PC-3 (cell line): ENCODE measurements at regions not wholly inside any gene's neighbourhood (a gene's known extent, or its start where the extent isn't known, plus 50 kb on each side); places are given as distances from the start of the nearest gene placed in this dataset.
"Not testable (repeated sequence)": the region's sequence is repeated elsewhere in the genome, so short reads cannot be mapped to it uniquely, and the experiment has no call there.

Experiments
- ATAC-seq: fragments of 200-7000 bp; cut with Tn5 transposase; 2 replicates; pipeline ENCODE4 v1.9.1; 2020; ENCODE audit warnings: mild to moderate bottlenecking, moderate library complexity
- BruUV-seq: library from RNA; stranded (reverse); fragments of 400-500 nt; replicated peaks from 2 replicates; lab custom pipeline; 2021; lab: Mats Ljungman, UMichigan
- CTCF ChIA-PET: fragments of 300-600 bp; sonication (Branson Sonifier 250); formaldehyde crosslinking; loops from one replicate; lab custom pipeline; 2022; ENCODE audit warnings: antibody characterized with exemption; lab: Charles Lee
- POLR2A ChIA-PET: fragments of 300-600 bp; sonication (Branson Sonifier 250); formaldehyde crosslinking; loops from one replicate; lab custom pipeline; 2022; ENCODE audit warnings: antibody characterized with exemption; ENCODE audit not compliant: unreplicated experiment; lab: Charles Lee
- DNase-seq: peaks from one replicate; pipeline ENCODE4 v3.0.0-alpha.2; 2015
- H2AFZ ChIP-seq: fragments of 300-600 bp; sonication (generic); 2 replicates; pipeline ENCODE4 v1.6.0; 2016; ENCODE audit warnings: antibody characterized with exemption, low read length
- H3F3A ChIP-seq: fragments of 300-600 bp; sonication (generic); one replicate; pipeline ENCODE4 v1.6.0; 2017; ENCODE audit warnings: antibody characterized with exemption, low read length, control low read depth, mild to moderate bottlenecking; ENCODE audit not compliant: unreplicated experiment
- H3K27ac ChIP-seq: fragments of 300-600 bp; sonication (generic); 2 replicates; pipeline ENCODE4 v1.5.1; 2016; ENCODE audit warnings: mild to moderate bottlenecking, low read length
- H3K27me3 ChIP-seq: fragments of 300-600 bp; sonication (generic); 2 replicates; pipeline ENCODE4 v1.6.1; 2016; ENCODE audit warnings: low read length, mixed read lengths
- H3K36me3 ChIP-seq: fragments of 300-600 bp; sonication (generic); 2 replicates; pipeline ENCODE4 v1.6.1; 2016; ENCODE audit warnings: low read depth, mixed run types, low read length, mixed read lengths
- H3K4me1 ChIP-seq: fragments of 300-600 bp; sonication (generic); 2 replicates; pipeline ENCODE4 v1.5.1; 2016; ENCODE audit warnings: low read length; ENCODE audit not compliant: insufficient read depth
- H3K4me2 ChIP-seq: fragments of 300-600 bp; sonication (generic); 2 replicates; pipeline ENCODE4 v1.6.0; 2016; ENCODE audit warnings: low read length
- H3K4me3 ChIP-seq: fragments of 300-600 bp; sonication (generic); 2 replicates; pipeline ENCODE4 v1.5.1; 2016; ENCODE audit warnings: mild to moderate bottlenecking, low read length, mixed read lengths
- H3K79me2 ChIP-seq: fragments of 300-600 bp; sonication (generic); 2 replicates; pipeline ENCODE4 v1.6.1; 2017; ENCODE audit warnings: low read length, mixed read lengths
- H3K9ac ChIP-seq: fragments of 300-600 bp; sonication (generic); 2 replicates; pipeline ENCODE4 v1.6.0; 2016; ENCODE audit warnings: mild to moderate bottlenecking, low read length
- H3K9me2 ChIP-seq: fragments of 300-600 bp; sonication (generic); replicated peaks from 2 replicates; pipeline ENCODE4 v1.6.1; 2016; ENCODE audit warnings: mixed run types, low read length, mixed read lengths
- H3K9me3 ChIP-seq: fragments of 300-600 bp; sonication (generic); 2 replicates; pipeline ENCODE4 v1.6.1; 2016; ENCODE audit warnings: low read length, mixed read lengths
- H4K20me1 ChIP-seq: fragments of 300-600 bp; sonication (generic); 2 replicates; pipeline ENCODE4 v1.6.1; 2016; ENCODE audit warnings: low read length, mixed read lengths
- CTCF ChIP-seq: fragments of 300-600 bp; sonication (generic); conservative IDR thresholded peaks from 2 replicates; pipeline ENCODE4 v1.5.1; 2017; ENCODE audit warnings: antibody characterized with exemption, low read depth, mild to moderate bottlenecking, low read length
- EZH2 ChIP-seq: fragments of 300-600 bp; sonication (generic); IDR thresholded peaks from one replicate; pipeline ENCODE4 v1.6.1; 2017; ENCODE audit warnings: antibody characterized with exemption, mild to moderate bottlenecking, low read length; ENCODE audit not compliant: unreplicated experiment
- EZH2phosphoT487 ChIP-seq: fragments of 300-600 bp; sonication (generic); IDR thresholded peaks from 2 replicates; pipeline ENCODE4 v1.6.1; 2018; ENCODE audit warnings: mild to moderate bottlenecking, antibody characterized with exemption, low read length, borderline replicate concordance
- intact Hi-C: fragments of 100-400 bp; cut with micrococcal nuclease; formaldehyde crosslinking; loops from 2 replicates; pipeline ENCODE4 v1.9.0; 2023

- Histone ChIP-seq H3K27me3 (no peaks in the 10 kb centered on the region), H3K9me3 (no peaks in the 10 kb centered on the region), H3K4me1 (peaks cover 10% of the 10 kb centered on the region), H3K4me2 (no peak overlapping the region), H4K20me1 (no peaks in the 10 kb centered on the region), H3K9ac (no peak overlapping the region), H3K36me3 (no peaks in the 10 kb centered on the region), H3K9me2 (no peaks in the 10 kb centered on the region), H3F3A (no peaks in the 10 kb centered on the region), H2AFZ (no peak overlapping the region), H3K27ac (no peak overlapping the region), H3K4me3 (no peak overlapping the region), H3K79me2 (no peaks in the 10 kb centered on the region)
- POLR2A ChIA-PET, result no interaction called here
- BruUV-seq, result no TSS peak
- ATAC-seq (no peak), DNase-seq (no peak)
- CTCF ChIA-PET, result no interaction called here
- TF ChIP-seq CTCF (no peak), EZH2phosphoT487 (no peak), EZH2 (no peak)
- intact Hi-C loops, result no loop called here
Observed at GRCh38 chr18:14944838-14945237, 196.9 kb downstream of the ANKRD30B start.

GRCh38 chr18:14945286-14945685 is 197.3 kb downstream of the ANKRD30B start:
- Histone ChIP-seq H3K27ac (no peak overlapping the region), H2AFZ (no peak overlapping the region), H3K4me1 (peaks cover 15% of the 10 kb centered on the region), H3K27me3 (no peaks in the 10 kb centered on the region), H3K4me2 (no peak overlapping the region), H3K36me3 (no peaks in the 10 kb centered on the region), H4K20me1 (no peaks in the 10 kb centered on the region), H3K4me3 (no peak overlapping the region), H3K9me3 (no peaks in the 10 kb centered on the region), H3K9me2 (no peaks in the 10 kb centered on the region), H3K9ac (no peak overlapping the region), H3K79me2 (no peaks in the 10 kb centered on the region), H3F3A (no peaks in the 10 kb centered on the region)
- intact Hi-C loops, result no loop called here
- ChIA-PET CTCF (no interaction called here), POLR2A (no interaction called here)
- no TSS peak for BruUV-seq
- no peak for ATAC-seq
- TF ChIP-seq EZH2phosphoT487, result no peak
- no peak for TF ChIP-seq CTCF
- TF ChIP-seq EZH2, result no peak
- no peak for DNase-seq

GRCh38 chr18:14945984-14946383 is 198.0 kb downstream of the ANKRD30B start:
- DNase-seq (no peak), ATAC-seq (no peak)
- BruUV-seq, result no TSS peak
- no peak overlapping the region for H3K4me3 ChIP-seq
- H3K4me2 ChIP-seq, result no peak overlapping the region
- H3K36me3 ChIP-seq, result no peaks in the 10 kb centered on the region
- intact Hi-C loops, result no loop called here
- no peaks in the 10 kb centered on the region for H3K79me2 ChIP-seq
- H3F3A ChIP-seq, result no peaks in the 10 kb centered on the region
- no peak overlapping the region for H3K9ac ChIP-seq
- H4K20me1 ChIP-seq, result no peaks in the 10 kb centered on the region
- ChIA-PET POLR2A (no interaction called here), CTCF (no interaction called here)
- H2AFZ ChIP-seq, result no peak overlapping the region
- peaks cover 18% of the 10 kb centered on the region for H3K4me1 ChIP-seq
- TF ChIP-seq EZH2phosphoT487 (no peak), EZH2 (no peak), CTCF (no peak)
- no peak overlapping the region for H3K27ac ChIP-seq
- H3K9me2 ChIP-seq, result no peaks in the 10 kb centered on the region
- no peaks in the 10 kb centered on the region for H3K9me3 ChIP-seq
- no peaks in the 10 kb centered on the region for H3K27me3 ChIP-seq

- H3K4me2 ChIP-seq, H3F3A ChIP-seq, H2AFZ ChIP-seq, H3K27ac ChIP-seq, H4K20me1 ChIP-seq, H3K9ac ChIP-seq, DNase-seq, H3K36me3 ChIP-seq, BruUV-seq, H3K4me3 ChIP-seq, POLR2A ChIA-PET, H3K9me2 ChIP-seq, H3K79me2 ChIP-seq, CTCF ChIA-PET, H3K27me3 ChIP-seq, H3K9me3 ChIP-seq, ATAC-seq, intact Hi-C loops: not testable (repeated sequence)
- H3K4me1 ChIP-seq, result peaks cover 18% of the 10 kb centered on the region
Observed at GRCh38 chr18:14946741-14947470, 198.9 kb downstream of the ANKRD30B start.
